ENCODE measurements at regions not wholly inside any gene's neighbourhood (a gene's known extent, or its start where the extent isn't known, plus 50 kb on each side); places are given as distances from the start of the nearest gene placed in this dataset.
A peak's percentile ranks its signal among the peaks of the same experiment; 100 is the strongest.

GRCh38 chr11:119545978-119546915, 123.3 kb upstream of the THY1 start:
- no peak for DNase-seq

- DNase-seq, result no peak
Measured at GRCh38 chr11:119540370-119541125, 117.6 kb upstream of the THY1 start.

GRCh38 chr11:119539583-119539982, 116.6 kb upstream of the THY1 start:
- no peak for DNase-seq

- no peak for DNase-seq
Measured at GRCh38 chr11:119538753-119539152, 115.8 kb upstream of the THY1 start.

- no peak for DNase-seq
Measured at GRCh38 chr11:119537306-119538253, 114.6 kb upstream of the THY1 start.

- DNase-seq, result no peak
Measured at GRCh38 chr11:119536801-119537200, 113.8 kb upstream of the THY1 start.

- DNase-seq, result peak; percentile 34
Measured at GRCh38 chr11:119533921-119534736, 111.2 kb upstream of the THY1 start.

GRCh38 chr11:119533462-119533861, 110.5 kb upstream of the THY1 start:
- no peak for DNase-seq

- DNase-seq, result no peak
Measured at GRCh38 chr11:119532551-119532950, 109.6 kb upstream of the THY1 start.

- DNase-seq, result no peak
Measured at GRCh38 chr11:119531623-119532022, 108.7 kb upstream of the THY1 start.

- DNase-seq, result no peak
Measured at GRCh38 chr11:119531056-119531455, 108.1 kb upstream of the THY1 start.

- DNase-seq, result no peak
Measured at GRCh38 chr11:119530509-119530908, 107.5 kb upstream of the THY1 start.

GRCh38 chr11:119529936-119530335, 107.0 kb upstream of the THY1 start:
- no peak for DNase-seq

GRCh38 chr11:119529063-119529845, 106.3 kb upstream of the THY1 start:
- no peak for DNase-seq

- DNase-seq, result no peak
Measured at GRCh38 chr11:119525867-119526196, 102.9 kb upstream of the THY1 start.

- peak; percentile 4 for DNase-seq
Measured at GRCh38 chr11:119525180-119525866, 102.4 kb upstream of the THY1 start.

GRCh38 chr11:119523539-119524157, 100.7 kb upstream of the THY1 start:
- DNase-seq, result no peak

- no peak for DNase-seq
Measured at GRCh38 chr11:119522609-119523008, 99.6 kb upstream of the THY1 start.

- DNase-seq, result no peak
Measured at GRCh38 chr11:119521551-119521950, 98.6 kb upstream of the THY1 start.

GRCh38 chr11:119520966-119521365, 98.0 kb upstream of the THY1 start:
- no peak for DNase-seq
